ENCODE measurements at regions not wholly inside any gene's neighbourhood (a gene's known extent, or its start where the extent isn't known, plus 50 kb on each side); places are given as distances from the start of the nearest gene placed in this dataset.

GRCh38 chr6:41474213-41474933, 71.8 kb upstream of the FOXP4 start:
- DNase-seq, result no peak

- DNase-seq, result no peak
Measured at GRCh38 chr6:41475164-41475563, 71.0 kb upstream of the FOXP4 start.

GRCh38 chr6:41475737-41476357, 70.3 kb upstream of the FOXP4 start:
- DNase-seq, result no peak

- no peak for DNase-seq
Measured at GRCh38 chr6:41476401-41476800, 69.8 kb upstream of the FOXP4 start.

GRCh38 chr6:41477572-41477971, 68.6 kb upstream of the FOXP4 start:
- DNase-seq, result no peak

GRCh38 chr6:41483943-41484342, 62.2 kb upstream of the FOXP4 start:
- no peak for DNase-seq

- no peak for DNase-seq
Measured at GRCh38 chr6:41487860-41488432, 58.2 kb upstream of the FOXP4 start.

- no peak for DNase-seq
Measured at GRCh38 chr6:41488433-41489119, 57.6 kb upstream of the FOXP4 start.

GRCh38 chr6:41489120-41489851, 56.9 kb upstream of the FOXP4 start:
- no peak for DNase-seq

- DNase-seq, result no peak
Measured at GRCh38 chr6:41492261-41492891, 53.8 kb upstream of the FOXP4 start.

- no peak for DNase-seq
Measured at GRCh38 chr6:41494212-41495110, 51.7 kb upstream of the FOXP4 start.

Data from activated CD4-positive, CD25-positive, alpha-beta regulatory T cell (primary cell).